RCC 7860 (cell line): ENCODE measurements at regions not wholly inside any gene's neighbourhood (a gene's known extent, or its start where the extent isn't known, plus 50 kb on each side); places are given as distances from the start of the nearest gene placed in this dataset.
A peak's percentile ranks its signal among the peaks of the same experiment; 100 is the strongest.

Source experiments
- DNase-seq: peaks from one replicate; pipeline ENCODE4 v3.0.0-alpha.2; 2015; ENCODE audit warnings: low spot score
- FAIRE-seq: peaks from 2 replicates; lab custom pipeline; 2012; peaks lifted over from hg19 to GRCh38; lab: Jason Lieb, UNC

GRCh38 chr6:105917038-105917695, 169.0 kb upstream of the PRDM1 start:
- DNase-seq (no peak), FAIRE-seq (no peak)

- no peak for FAIRE-seq
- no peak for DNase-seq
Measured at GRCh38 chr6:105911106-105911629, 175.0 kb upstream of the PRDM1 start.

- FAIRE-seq, result no peak
- DNase-seq, result no peak
Measured at GRCh38 chr6:105909106-105909505, 177.0 kb upstream of the PRDM1 start.

GRCh38 chr6:105907991-105908390, 178.1 kb upstream of the PRDM1 start:
- FAIRE-seq (no peak), DNase-seq (no peak)

GRCh38 chr6:105907301-105907700, 178.8 kb upstream of the PRDM1 start:
- FAIRE-seq (no peak), DNase-seq (no peak)

GRCh38 chr6:105902401-105903031, 183.6 kb upstream of the PRDM1 start:
- FAIRE-seq, result no peak
- DNase-seq, result no peak

GRCh38 chr6:105901583-105901982, 184.6 kb upstream of the PRDM1 start:
- FAIRE-seq, result no peak

GRCh38 chr6:105900125-105900937, 185.8 kb upstream of the PRDM1 start:
- DNase-seq, result no peak
- FAIRE-seq, result no peak

More at GRCh38 chr6:105901583-105901982, 184.6 kb upstream of the PRDM1 start:
- no peak for DNase-seq

- peak; percentile 61 for DNase-seq
- FAIRE-seq, result no peak
Measured at GRCh38 chr6:105898286-105898685, 187.8 kb upstream of the PRDM1 start.

GRCh38 chr6:105897131-105897530, 189.0 kb upstream of the PRDM1 start:
- no peak for DNase-seq
- FAIRE-seq, result no peak

- no peak for DNase-seq
- FAIRE-seq, result no peak
Measured at GRCh38 chr6:105896821-105897095, 189.4 kb upstream of the PRDM1 start.

- FAIRE-seq, result no peak
Measured at GRCh38 chr6:105896052-105896820, 189.9 kb upstream of the PRDM1 start.

GRCh38 chr6:105894556-105894955, 191.6 kb upstream of the PRDM1 start:
- no peak for DNase-seq
- FAIRE-seq, result no peak

More at GRCh38 chr6:105896052-105896820, 189.9 kb upstream of the PRDM1 start:
- no peak for DNase-seq

- FAIRE-seq, result no peak
- DNase-seq, result no peak
Measured at GRCh38 chr6:105893741-105894140, 192.4 kb upstream of the PRDM1 start.

- FAIRE-seq (no peak), DNase-seq (no peak)
Measured at GRCh38 chr6:105892577-105893262, 193.4 kb upstream of the PRDM1 start.

GRCh38 chr6:105890521-105891244, 195.5 kb upstream of the PRDM1 start:
- peak; percentile 21 for DNase-seq
- no peak for FAIRE-seq

GRCh38 chr6:105889902-105890301, 196.2 kb upstream of the PRDM1 start:
- no peak for DNase-seq
- FAIRE-seq, result no peak

GRCh38 chr6:105886814-105887544, 199.2 kb upstream of the PRDM1 start:
- FAIRE-seq (no peak), DNase-seq (no peak)
